ENCODE measurements at regions not wholly inside any gene's neighbourhood (a gene's known extent, or its start where the extent isn't known, plus 50 kb on each side); places are given as distances from the start of the nearest gene placed in this dataset.

- H3K4me2 ChIP-seq (ENCODE audit: insufficient read depth in 1 of 2, low read depth in 2 of 2, low read length in 2 of 2) = no peak overlapping the region
- no peak for FAIRE-seq
- H2BK15ac ChIP-seq (ENCODE audit: low read length) = no peak overlapping the region
- no peak for TF ChIP-seq TEAD4 (IDR thresholded peaks at IDR 0.05; ENCODE audit: low read depth, low read length)
- TF ChIP-seq JUN (IDR thresholded peaks at IDR 0.05; ENCODE audit: low read depth, low read length) = no peak
- TF ChIP-seq CREB1 (IDR thresholded peaks at IDR 0.05) = no peak
- TF ChIP-seq KDM5A (IDR thresholded peaks at IDR 0.05; ENCODE audit: low read length) = no peak
- no peak for TF ChIP-seq BRCA1 (IDR thresholded peaks at IDR 0.05; ENCODE audit: low read depth, low read length)
- no peak for TF ChIP-seq TBP (IDR thresholded peaks at IDR 0.05; ENCODE audit: low read depth, low read length)
- TF ChIP-seq FOSL1 (IDR thresholded peaks at IDR 0.05; ENCODE audit: insufficient read depth, low read depth, low read length) = no peak
- no peak for TF ChIP-seq MAFK (IDR thresholded peaks at IDR 0.05; ENCODE audit: low read depth, low read length)
- TF ChIP-seq SIN3A (conservative IDR thresholded peaks at IDR 0.05 in 1 of 2, IDR thresholded peaks at IDR 0.05 in 1 of 2; ENCODE audit: low read depth in 1 of 2, low read length in 2 of 2) = no peak
- TF ChIP-seq CHD1 (IDR thresholded peaks at IDR 0.05; ENCODE audit: low read depth, low read length) = no peak
- no peak for TF ChIP-seq BCL11A (IDR thresholded peaks at IDR 0.05; ENCODE audit: low read depth in 2 of 2, low read length in 2 of 2)
- no peak for TF ChIP-seq SP2 (IDR thresholded peaks at IDR 0.05; ENCODE audit: low read length)
- TF ChIP-seq POLR2A (IDR thresholded peaks at IDR 0.05; ENCODE audit: control extremely low read depth in 1 of 2, low read depth in 2 of 2, low read length in 2 of 2) = no peak
- TF ChIP-seq SP4 (IDR thresholded peaks at IDR 0.05; ENCODE audit: low read length) = no peak
Measured at GRCh38 chr2:37471104-37471503, 126.7 kb downstream of the QPCT start.

More at GRCh38 chr2:37471104-37471503, 126.7 kb downstream of the QPCT start:
- no peak overlapping the region for H2BK5ac ChIP-seq (ENCODE audit: low read depth, low read length)
- H3K36me3 ChIP-seq (ENCODE audit: control insufficient read depth in 2 of 4, insufficient read depth in 4 of 4, low read length in 3 of 4) = no peaks in the 10 kb centered on the region
- no peak overlapping the region for H3K23ac ChIP-seq (ENCODE audit: insufficient read length)
- no peak overlapping the region for H4K5ac ChIP-seq (ENCODE audit: insufficient read length, low read depth, low read length)
- H2BK20ac ChIP-seq (ENCODE audit: low read length) = no peak overlapping the region
- ChIA-PET CTCF (ENCODE audit: partially characterized antibody) (interaction anchor here (1.0 kb wide), 1 partner anchor 407 kb away, joined by 3 read pairs; no protein-coding TSS in a partner anchor), POLR2A (ENCODE audit: partially characterized antibody) (no interaction called here)
- H2BK12ac ChIP-seq (ENCODE audit: low read depth, low read length) = no peak overlapping the region
- H3K9me3 ChIP-seq (ENCODE audit: insufficient read depth in 2 of 2, low read depth in 1 of 2, low read length in 1 of 2) = no peaks in the 10 kb centered on the region
- no peak overlapping the region for H3K56ac ChIP-seq (replicated peaks; ENCODE audit: insufficient read length, low read depth, low read length)
- 95% methylated on average over 1 of the region's 1 CpG; no CpG with 5 or more reads in 1 of the 2 experiments for WGBS, 2 experiments (ENCODE audit: extremely low coverage in 1 of 2, insufficient coverage in 1 of 2, insufficient read length in 1 of 2, insufficient replicate concordance in 2 of 2, low coverage in 1 of 2, low lambda C conversion rate in 2 of 2, missing lambda C conversion rate in 1 of 2)
- no peaks in the 10 kb centered on the region for H3K4me1 ChIP-seq (replicated peaks in 1 of 4; ENCODE audit: control insufficient read depth in 3 of 4, insufficient read depth in 4 of 4, low read length in 3 of 4)
- H3K27ac ChIP-seq (ENCODE audit: low read depth, low read length) = no peak overlapping the region
- H3K27me3 ChIP-seq (replicated peaks in 1 of 4; ENCODE audit: control insufficient read depth in 3 of 4, extremely low read depth in 1 of 4, insufficient read depth in 3 of 4, low read length in 3 of 4) = no peaks in the 10 kb centered on the region
- H3K18ac ChIP-seq (ENCODE audit: extremely low read depth, low read length) = no peak overlapping the region
- H3K79me2 ChIP-seq (ENCODE audit: control insufficient read depth in 1 of 2, insufficient read depth in 2 of 2, low read length in 2 of 2) = no peaks in the 10 kb centered on the region
- H3K23me2 ChIP-seq (ENCODE audit: low read depth, low read length) = no peaks in the 10 kb centered on the region
- H3K4ac ChIP-seq (replicated peaks; ENCODE audit: insufficient read length, low read depth, low read length) = no peak overlapping the region
- no peaks in the 10 kb centered on the region for H3K79me1 ChIP-seq (ENCODE audit: low read depth, low read length)
- no peak overlapping the region for H3K9ac ChIP-seq (replicated peaks in 1 of 4; ENCODE audit: extremely low read depth in 1 of 4, low read depth in 3 of 4, low read length in 3 of 4)
- no peak overlapping the region for H3K4me3 ChIP-seq (ENCODE audit: extremely low read depth in 1 of 4, insufficient read depth in 2 of 4, low read depth in 3 of 4, low read length in 4 of 4)
- H2AFZ ChIP-seq (ENCODE audit: low read length) = no peak overlapping the region
- DNase-seq (ENCODE audit: low read depth in 1 of 2, low spot score in 2 of 2) = no peak
- no peak overlapping the region for H2AK5ac ChIP-seq (ENCODE audit: low read depth, low read length)
- no peak overlapping the region for H2BK120ac ChIP-seq (replicated peaks; ENCODE audit: low read depth, low read length)
- H4K91ac ChIP-seq (replicated peaks; ENCODE audit: insufficient read length, low read length) = no peak overlapping the region
- no peaks in the 10 kb centered on the region for H4K20me1 ChIP-seq (replicated peaks in 1 of 2; ENCODE audit: control insufficient read depth in 1 of 2, insufficient read depth in 2 of 2, low read length in 2 of 2)
- H3K14ac ChIP-seq (ENCODE audit: insufficient read length) = no peak overlapping the region
- no peak overlapping the region for H4K8ac ChIP-seq (ENCODE audit: extremely low read depth, insufficient read depth, low read length)

All from H1 (cell line).